HG02885 (cell line): ENCODE measurements at regions not wholly inside any gene's neighbourhood (a gene's known extent, or its start where the extent isn't known, plus 50 kb on each side); places are given as distances from the start of the nearest gene placed in this dataset.

Experiments used
- ATAC-seq: cut with Tn5 transposase; IDR thresholded peaks from one replicate; pipeline ENCODE4 v1.9.1; 2021; ENCODE audit warnings: mild to moderate bottlenecking; ENCODE audit not compliant: unreplicated experiment, poor library complexity

GRCh38 chr10:130899856-130900255 is 411.7 kb downstream of the TCERG1L start:
- no peak for ATAC-seq

GRCh38 chr10:130900441-130901160 is 410.9 kb downstream of the TCERG1L start:
- no peak for ATAC-seq

- no peak for ATAC-seq
Observed at GRCh38 chr10:130901311-130902165, 410.0 kb downstream of the TCERG1L start.

- ATAC-seq = no peak
Observed at GRCh38 chr10:130902471-130902870, 409.1 kb downstream of the TCERG1L start.

GRCh38 chr10:130902929-130903328 is 408.6 kb downstream of the TCERG1L start:
- no peak for ATAC-seq

- ATAC-seq = no peak
Observed at GRCh38 chr10:130904676-130905075, 406.8 kb downstream of the TCERG1L start.

GRCh38 chr10:130905386-130905785 is 406.1 kb downstream of the TCERG1L start:
- no peak for ATAC-seq

GRCh38 chr10:130905921-130906320 is 405.6 kb downstream of the TCERG1L start:
- no peak for ATAC-seq

- no peak for ATAC-seq
Observed at GRCh38 chr10:130910848-130911247, 400.7 kb downstream of the TCERG1L start.

GRCh38 chr10:130913844-130914243 is 397.7 kb downstream of the TCERG1L start:
- no peak for ATAC-seq

- no peak for ATAC-seq
Observed at GRCh38 chr10:130914367-130914766, 397.2 kb downstream of the TCERG1L start.

- no peak for ATAC-seq
Observed at GRCh38 chr10:130915065-130915464, 396.5 kb downstream of the TCERG1L start.

GRCh38 chr10:130921461-130921860 is 390.1 kb downstream of the TCERG1L start:
- no peak for ATAC-seq

GRCh38 chr10:130921911-130922440 is 389.5 kb downstream of the TCERG1L start:
- no peak for ATAC-seq

GRCh38 chr10:130923596-130923995 is 387.9 kb downstream of the TCERG1L start:
- ATAC-seq = no peak

- no peak for ATAC-seq
Observed at GRCh38 chr10:130924138-130924819, 387.2 kb downstream of the TCERG1L start.

- ATAC-seq = no peak
Observed at GRCh38 chr10:130926442-130926841, 385.1 kb downstream of the TCERG1L start.

GRCh38 chr10:130927157-130927556 is 384.4 kb downstream of the TCERG1L start:
- ATAC-seq = no peak

- ATAC-seq = no peak
Observed at GRCh38 chr10:130928306-130928705, 383.2 kb downstream of the TCERG1L start.

GRCh38 chr10:130929422-130930325 is 381.8 kb downstream of the TCERG1L start:
- ATAC-seq = no peak
